ENCODE measurements at regions not wholly inside any gene's neighbourhood (a gene's known extent, or its start where the extent isn't known, plus 50 kb on each side); places are given as distances from the start of the nearest gene placed in this dataset.

DNA sequence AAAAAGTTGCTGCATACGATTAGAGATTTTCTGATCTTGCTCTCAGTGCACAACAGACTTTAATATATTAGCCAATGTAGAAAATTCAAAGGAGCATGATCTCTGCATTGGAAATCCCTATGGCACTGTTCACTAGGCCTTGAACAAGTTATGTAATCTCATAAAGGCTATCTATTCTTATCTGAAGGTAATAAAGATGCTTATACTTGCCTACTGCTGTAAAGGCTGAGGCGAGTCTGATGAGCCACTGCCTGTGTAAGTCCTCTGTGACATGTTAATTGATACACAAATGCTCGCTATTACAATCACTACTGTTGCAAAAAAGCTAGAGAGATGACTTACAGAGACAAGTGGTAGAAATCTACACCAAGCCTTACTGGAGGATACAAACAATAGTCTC is 207.4 kb downstream of the EPHA4 start:
- ATAC-seq (no peak), DNase-seq (no peak)
- intact Hi-C loops (cut with DNase I): no loop called here

Small RNAs in the stretch of these regions (microRNA-seq; reads per million reads assigned to microRNA genes)
- 0 reads per million in 2 donors for gene MIR4268
